ENCODE measurements at regions not wholly inside any gene's neighbourhood (a gene's known extent, or its start where the extent isn't known, plus 50 kb on each side); places are given as distances from the start of the nearest gene placed in this dataset.

DNA sequence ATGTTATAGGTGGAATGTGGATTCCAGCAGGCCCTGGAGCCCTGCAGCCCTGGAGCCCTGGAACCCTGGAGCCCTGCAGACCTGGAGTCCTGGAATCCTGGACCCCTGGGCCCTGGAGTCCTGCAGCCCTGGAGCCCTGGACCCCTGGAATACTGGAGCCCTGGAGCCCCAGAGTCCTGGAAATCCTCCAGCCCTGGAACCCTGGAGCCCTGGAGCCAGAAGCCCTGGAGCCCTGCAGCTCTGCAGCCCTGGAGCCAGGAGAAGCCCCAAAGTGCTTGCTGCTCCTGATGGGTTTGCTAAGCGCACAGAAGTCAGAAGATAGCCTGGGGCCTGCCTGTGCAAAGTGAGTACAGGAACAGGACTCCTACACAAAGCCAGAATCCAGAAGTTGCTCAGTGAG lies 223.1 kb upstream of the PDE10A start:
- DNase-seq (ENCODE audit: low spot score), result no peak
- H3K4me1 Mint-ChIP-seq, result peaks cover 6% of the 10 kb centered on the region
- ChIA-PET POLR2A (no interaction called here), CTCF (interaction anchor here (0.8 to 4.4 kb wide), 4 partner anchors 147 to 217 kb away, joined by 3 to 46 read pairs (median 6); no protein-coding TSS in a partner anchor)
- H3K36me3 Mint-ChIP-seq, result peaks cover 12% of the 10 kb centered on the region
- no peak for TF ChIP-seq ZBTB43 (CRISPR knock-in tag; IDR thresholded peaks at IDR 0.05)
- TF ChIP-seq ZNF219 (CRISPR knock-in tag; IDR thresholded peaks at IDR 0.05; ENCODE audit: borderline replicate concordance), result no peak
- TF ChIP-seq ZNF416 (CRISPR knock-in tag; IDR thresholded peaks at IDR 0.05), result no peak
- TF ChIP-seq AR (CRISPR knock-in tag; IDR thresholded peaks at IDR 0.05), result no peak
- TF ChIP-seq CREM (CRISPR knock-in tag; IDR thresholded peaks at IDR 0.05), result no peak
- no peak for TF ChIP-seq ZNF263 (CRISPR knock-in tag; IDR thresholded peaks at IDR 0.05; ENCODE audit: low read depth)
- TF ChIP-seq HMGA2 (CRISPR knock-in tag; IDR thresholded peaks at IDR 0.05), result no peak
- no peak for TF ChIP-seq FOXJ3 (CRISPR knock-in tag; IDR thresholded peaks at IDR 0.05; ENCODE audit: borderline replicate concordance)
- no peak for TF ChIP-seq ETV6 (CRISPR knock-in tag; IDR thresholded peaks at IDR 0.05)
- TF ChIP-seq CTCF (IDR thresholded peaks at IDR 0.05), result no peak
- no peak for TF ChIP-seq SMAD3 (CRISPR knock-in tag; IDR thresholded peaks at IDR 0.05; ENCODE audit: borderline replicate concordance)
- TF ChIP-seq SOX15 (CRISPR knock-in tag; IDR thresholded peaks at IDR 0.05), result no peak
- no peak for TF ChIP-seq KAT7 (CRISPR knock-in tag; IDR thresholded peaks at IDR 0.05; ENCODE audit: borderline replicate concordance)
- TF ChIP-seq USF1 (CRISPR knock-in tag; IDR thresholded peaks at IDR 0.05), result no peak
- TF ChIP-seq NFE2L1 (CRISPR knock-in tag; IDR thresholded peaks at IDR 0.05), result no peak
- no peak for TF ChIP-seq HMGXB4 (CRISPR knock-in tag; IDR thresholded peaks at IDR 0.05)
- TF ChIP-seq ZNF281 (CRISPR knock-in tag; IDR thresholded peaks at IDR 0.05), result no peak
- H3K9me3 Mint-ChIP-seq, result peaks cover 23% of the 10 kb centered on the region
- no peak for ATAC-seq
- no peak overlapping the region for H3K4me3 Mint-ChIP-seq
- H3K27ac Mint-ChIP-seq, result no peak overlapping the region
- H3K27me3 Mint-ChIP-seq (ENCODE audit: low read depth), result peaks cover 11% of the 10 kb centered on the region
